IMR-90 (cell line): ENCODE measurements at regions not wholly inside any gene's neighbourhood (a gene's known extent, or its start where the extent isn't known, plus 50 kb on each side); places are given as distances from the start of the nearest gene placed in this dataset.

Experiments
- ATAC-seq: fragments of 200-7000 bp; cut with Tn5 transposase; 2 replicates; pipeline ENCODE4 v1.9.1; 2020; ENCODE audit warnings: low read depth, mild to moderate bottlenecking, moderate library complexity
- BruUV-seq: library from RNA; stranded (reverse); fragments of 400-500 nt; replicated peaks from 2 replicates; lab custom pipeline; 2021; lab: Mats Ljungman, UMichigan
- CTCF ChIA-PET: fragments of 300-600 bp; formaldehyde crosslinking; extraction: SDS; loops from one replicate; lab custom pipeline; 2021; ENCODE audit warnings: antibody characterized with exemption; lab: Yijun Ruan, JAX
- POLR2A ChIA-PET: fragments of 300-600 bp; sonication (Branson Sonifier 250); formaldehyde crosslinking; loops from one replicate; lab custom pipeline; 2022; ENCODE audit warnings: antibody characterized with exemption; ENCODE audit not compliant: unreplicated experiment; lab: Charles Lee
- DNase-seq: peaks from one replicate; pipeline ENCODE4 v3.0.0; 2013
- H2AFZ ChIP-seq: replicated peaks from 2 replicates; pipeline ENCODE3; 2013; ENCODE audit warnings: low read length, mild to moderate bottlenecking; ENCODE audit not compliant: poor library complexity
- H2AK5ac ChIP-seq: 2 replicates; pipeline ENCODE4 v1.6.1; 2013; ENCODE audit warnings: low read depth, low read length, inconsistent platforms
- H2AK9ac ChIP-seq: replicated peaks from 2 replicates; pipeline ENCODE3; 2013; ENCODE audit warnings: mild to moderate bottlenecking, low read depth, low read length, moderate library complexity; ENCODE audit not compliant: poor library complexity
- H2BK120ac ChIP-seq: 2 replicates; pipeline ENCODE4 v1.6.1; 2013; ENCODE audit warnings: low read depth, low read length, inconsistent platforms
- H2BK15ac ChIP-seq: 3 replicates; pipeline ENCODE4 v1.6.1; 2013; ENCODE audit warnings: low read depth, low read length, inconsistent platforms
- H2BK20ac ChIP-seq: 2 replicates; pipeline ENCODE4 v1.6.1; 2013; ENCODE audit warnings: low read depth, mild to moderate bottlenecking, inconsistent platforms, low read length, moderate library complexity
- H2BK5ac ChIP-seq: 2 replicates; pipeline ENCODE4 v1.6.1; 2013; ENCODE audit warnings: mild to moderate bottlenecking, low read depth, low read length, inconsistent platforms; ENCODE audit not compliant: poor library complexity, severe bottlenecking
- H3K14ac ChIP-seq: replicated peaks from 2 replicates; pipeline ENCODE4 v1.6.1; 2013; ENCODE audit warnings: low read depth, low read length, inconsistent platforms
- H3K18ac ChIP-seq: 2 replicates; pipeline ENCODE4 v1.6.1; 2013; ENCODE audit warnings: low read depth, low read length, control low read depth
- H3K23ac ChIP-seq: 2 replicates; pipeline ENCODE4 v1.6.1; 2013; ENCODE audit warnings: low read depth, low read length, inconsistent platforms
- H3K27ac ChIP-seq: 2 replicates; pipeline ENCODE4 v1.5.1; 2013; ENCODE audit warnings: mild to moderate bottlenecking, control low read depth, low read length; ENCODE audit not compliant: insufficient read depth
- H3K27me3 ChIP-seq: 2 replicates; pipeline ENCODE4 v1.6.1; 2013; ENCODE audit warnings: low read length; ENCODE audit not compliant: control insufficient read depth, insufficient read depth
- H3K36me3 ChIP-seq: 2 replicates; pipeline ENCODE4 v1.6.1; 2013; ENCODE audit warnings: low read length, mixed read lengths; ENCODE audit not compliant: control insufficient read depth, insufficient read depth
- H3K4ac ChIP-seq: 2 replicates; pipeline ENCODE4 v1.6.1; 2013; ENCODE audit warnings: low read depth, low read length, inconsistent platforms
- H3K4me1 ChIP-seq: 2 replicates; pipeline ENCODE4 v1.6.1; 2013; ENCODE audit warnings: low read length, mixed read lengths; ENCODE audit not compliant: control insufficient read depth, insufficient read depth
- H3K4me2 ChIP-seq: 2 replicates; pipeline ENCODE4 v1.6.1; 2013; ENCODE audit warnings: low read depth, mild to moderate bottlenecking, control low read depth, low read length, moderate library complexity
- H3K4me3 ChIP-seq: 2 replicates; pipeline ENCODE4 v1.5.1; 2013; ENCODE audit warnings: low read depth, mild to moderate bottlenecking, control low read depth, low read length, moderate library complexity; ENCODE audit not compliant: insufficient read depth
- H3K56ac ChIP-seq: 2 replicates; pipeline ENCODE4 v1.6.1; 2013; ENCODE audit warnings: low read length, inconsistent platforms; ENCODE audit not compliant: insufficient read depth; ENCODE audit errors: extremely low read depth
- H3K79me1 ChIP-seq, 2 experiments: 2 replicates each; pipeline ENCODE4 v1.6.1; 2013; ENCODE audit warnings: low read length in 2 of 2, inconsistent platforms in 1 of 2, low read depth in 1 of 2
- H3K9ac ChIP-seq: 2 replicates; pipeline ENCODE4 v1.6.1; 2013; ENCODE audit warnings: low read depth, low read length, control low read depth
- H3K9me1 ChIP-seq: 2 replicates; pipeline ENCODE4 v1.6.1; 2013; ENCODE audit warnings: low read length, inconsistent platforms; ENCODE audit not compliant: insufficient read depth
- H3K9me3 ChIP-seq: 2 replicates; pipeline ENCODE4 v1.6.1; 2013; ENCODE audit warnings: low read length; ENCODE audit not compliant: control insufficient read depth, insufficient read depth
- H4K20me1 ChIP-seq: 2 replicates; pipeline ENCODE4 v1.6.1; 2013; ENCODE audit warnings: low read length, inconsistent platforms; ENCODE audit not compliant: insufficient read depth
- H4K5ac ChIP-seq: 2 replicates; pipeline ENCODE4 v1.6.1; 2013; ENCODE audit warnings: mild to moderate bottlenecking, low read depth, low read length, control low read depth
- H4K8ac ChIP-seq, 2 experiments: 2 replicates each; pipeline ENCODE4 v1.6.1; 2013; ENCODE audit warnings: low read depth in 2 of 2, low read length in 2 of 2, control low read depth in 1 of 2, inconsistent platforms in 1 of 2
- H4K91ac ChIP-seq: 2 replicates; pipeline ENCODE4 v1.6.1; 2013; ENCODE audit warnings: low read depth, low read length, inconsistent platforms; ENCODE audit not compliant: insufficient read depth
- BHLHE40 ChIP-seq: fragments of 150-350 bp; IDR thresholded peaks from 2 replicates; pipeline ENCODE4 v1.6.1; 2016; ENCODE audit warnings: mild to moderate bottlenecking, low read depth, low read length
- CEBPB ChIP-seq: IDR thresholded peaks from 2 replicates; pipeline ENCODE4 v1.6.1; 2012; ENCODE audit warnings: low read depth, low read length, improper control_type of control experiment
- CHD1 ChIP-seq: IDR thresholded peaks from 2 replicates; pipeline ENCODE4 v1.6.1; 2012; ENCODE audit warnings: low read depth, low read length, improper control_type of control experiment
- CTCF ChIP-seq: conservative IDR thresholded peaks from 2 replicates; pipeline ENCODE4 v1.5.1; 2012; ENCODE audit warnings: mild to moderate bottlenecking, low read depth, low read length, improper control_type of control experiment
- ELK1 ChIP-seq: fragments of 150-350 bp; IDR thresholded peaks from 2 replicates; pipeline ENCODE4 v1.6.1; 2016; ENCODE audit warnings: low read depth, mild to moderate bottlenecking, low read length, moderate library complexity, borderline replicate concordance
- FOS ChIP-seq: fragments of 150-350 bp; IDR thresholded peaks from 2 replicates; pipeline ENCODE4 v1.6.1; 2016; ENCODE audit warnings: low read depth, low read length
- MAFK ChIP-seq: IDR thresholded peaks from 2 replicates; pipeline ENCODE4 v1.6.1; 2012; ENCODE audit warnings: low read depth, low read length, improper control_type of control experiment
- MAZ ChIP-seq: IDR thresholded peaks from 2 replicates; pipeline ENCODE4 v1.6.1; 2012; ENCODE audit warnings: low read depth, mild to moderate bottlenecking, low read length, improper control_type of control experiment, moderate library complexity, borderline replicate concordance
- MXI1 ChIP-seq: IDR thresholded peaks from 2 replicates; pipeline ENCODE4 v1.6.1; 2012; ENCODE audit warnings: low read depth, mild to moderate bottlenecking, low read length, moderate library complexity, borderline replicate concordance
- NFE2L2 ChIP-seq: fragments of 150-350 bp; IDR thresholded peaks from 2 replicates; pipeline ENCODE4 v1.6.1; 2016; ENCODE audit warnings: low read depth, mild to moderate bottlenecking, low read length
- POLR2A ChIP-seq: IDR thresholded peaks from 2 replicates; pipeline ENCODE4 v1.6.1; 2012; ENCODE audit warnings: mild to moderate bottlenecking, low read depth, low read length
- RAD21 ChIP-seq: IDR thresholded peaks from 2 replicates; pipeline ENCODE4 v1.6.1; 2012; ENCODE audit warnings: low read length, improper control_type of control experiment
- RCOR1 ChIP-seq: IDR thresholded peaks from 2 replicates; pipeline ENCODE4 v1.6.1; 2012; ENCODE audit warnings: mild to moderate bottlenecking, low read length, improper control_type of control experiment; ENCODE audit not compliant: insufficient replicate concordance
- SMC3 ChIP-seq: fragments of 150-350 bp; IDR thresholded peaks from 2 replicates; pipeline ENCODE4 v1.6.1; 2016; ENCODE audit warnings: low read depth, mild to moderate bottlenecking, antibody characterized with exemption, low read length, moderate library complexity
- USF2 ChIP-seq: fragments of 150-350 bp; IDR thresholded peaks from 2 replicates; pipeline ENCODE4 v1.6.1; 2017; ENCODE audit warnings: mild to moderate bottlenecking, antibody characterized with exemption, low read length, low read depth
- WGBS, 2 experiments: methylation state at CpG; one replicate each; pipeline versions ENCODE4 v1.1.5 to v1.1.7; 2013; ENCODE audit warnings: missing lambda C conversion rate in 2 of 2; ENCODE audit not compliant: insufficient read length in 1 of 2; ENCODE audit errors: extremely low coverage in 2 of 2; 5-methylcytosine and 5-hydroxymethylcytosine counted together
- dilution Hi-C: fragments of 300-500 bp; cut with HindIII; formaldehyde crosslinking; loops from one replicate; pipeline ENCODE4 v1.14.3; 2018; ENCODE audit warnings: low sequenced_read_pairs; ENCODE audit not compliant: unreplicated experiment
- in situ Hi-C: fragments of 300-500 bp; cut with MboI; formaldehyde crosslinking; loops from 3 replicates; pipeline ENCODE4 v1.14.3; 2019; ENCODE audit warnings: low sequenced_read_pairs, inconsistent platforms, mixed read lengths
- intact Hi-C: fragments of 100-400 bp; cut with micrococcal nuclease; formaldehyde crosslinking; loops from 2 replicates; pipeline ENCODE4 v1.10.0; 2022

GRCh38 chr2:444937-445884 lies 157.3 kb upstream of the ALKAL2 start:
- in situ Hi-C loops = no loop called here
- H2BK120ac ChIP-seq = no peak overlapping the region
- H3K4me3 ChIP-seq = no peak overlapping the region
- H3K27me3 ChIP-seq = no peaks in the 10 kb centered on the region
- no peak overlapping the region for H3K9ac ChIP-seq
- no peak overlapping the region for H2BK15ac ChIP-seq
- H3K36me3 ChIP-seq = no peaks in the 10 kb centered on the region
- H4K20me1 ChIP-seq = no peaks in the 10 kb centered on the region
- intact Hi-C loops = no loop called here
- H3K4ac ChIP-seq = no peak overlapping the region
- POLR2A ChIA-PET = no interaction called here
- dilution Hi-C loops = no loop called here
- H2AK5ac ChIP-seq = no peak overlapping the region
- CTCF ChIA-PET = no interaction called here
- no peak overlapping the region for H3K23ac ChIP-seq
- H2BK5ac ChIP-seq = no peak overlapping the region
- H3K79me1 ChIP-seq = no peaks in the 10 kb centered on the region
- no peak overlapping the region for H2AK9ac ChIP-seq
- no peak for DNase-seq
- H3K9me1 ChIP-seq = no peaks in the 10 kb centered on the region
- H3K18ac ChIP-seq = no peak overlapping the region
- H4K8ac ChIP-seq = no peak overlapping the region
- no peak overlapping the region for H4K91ac ChIP-seq
- no TSS peak for BruUV-seq
- no peak overlapping the region for H3K4me2 ChIP-seq
- no peak overlapping the region for H2AFZ ChIP-seq
- no peak overlapping the region for H3K27ac ChIP-seq
- no peak overlapping the region for H2BK20ac ChIP-seq
- H3K56ac ChIP-seq = no peak overlapping the region
- TF ChIP-seq POLR2A = no peak
- no peak for TF ChIP-seq SMC3
- no peak for TF ChIP-seq BHLHE40
- TF ChIP-seq USF2 = no peak
- TF ChIP-seq NFE2L2 = no peak
- TF ChIP-seq CEBPB = no peak
- no peak for TF ChIP-seq FOS
- TF ChIP-seq MAZ = no peak
- TF ChIP-seq MAFK = no peak
- no peak for TF ChIP-seq ELK1
- TF ChIP-seq CTCF = no peak
- TF ChIP-seq MXI1 = no peak
- TF ChIP-seq RAD21 = no peak
- TF ChIP-seq RCOR1 = no peak
- no peak for TF ChIP-seq CHD1
- H3K9me3 ChIP-seq = peaks cover 52% of the 10 kb centered on the region
- WGBS, 2 experiments = 76% methylated on average over 6 of the region's 39 CpGs; no CpG with 5 or more reads in 1 of the 2 experiments
- no peak overlapping the region for H4K5ac ChIP-seq
- no peaks in the 10 kb centered on the region for H3K4me1 ChIP-seq
- H3K14ac ChIP-seq = no peak overlapping the region
- ATAC-seq = no peak
